NB4 (cell line): ENCODE measurements at regions not wholly inside any gene's neighbourhood (a gene's known extent, or its start where the extent isn't known, plus 50 kb on each side); places are given as distances from the start of the nearest gene placed in this dataset.

Experiments used
- CTCF ChIP-seq: IDR thresholded peaks from one replicate; pipeline ENCODE4 v1.5.1; 2012; ENCODE audit warnings: low read depth, low read length
- POLR2A ChIP-seq: IDR thresholded peaks from 2 replicates; pipeline ENCODE4 v1.6.1; 2011; ENCODE audit warnings: mild to moderate bottlenecking; ENCODE audit not compliant: insufficient read length; ENCODE audit errors: extremely low read depth

GRCh38 chrX:49760290-49760890 lies 64.6 kb upstream of the PAGE1 start:
- no peak for TF ChIP-seq CTCF
- no peak for TF ChIP-seq POLR2A
